PFSK-1 (cell line): ENCODE measurements at regions not wholly inside any gene's neighbourhood (a gene's known extent, or its start where the extent isn't known, plus 50 kb on each side); places are given as distances from the start of the nearest gene placed in this dataset.

Experiments
- FOXP2 ChIP-seq: optimal IDR thresholded peaks from 2 replicates; pipeline ENCODE3; 2011; ENCODE audit warnings: borderline replicate concordance, control low read depth, inconsistent platforms; ENCODE audit not compliant: insufficient read depth; ENCODE audit errors: extremely low read length, extremely low read depth
- POLR2AphosphoS5 ChIP-seq: IDR thresholded peaks from 2 replicates; pipeline ENCODE4 v1.6.1; 2012; ENCODE audit warnings: low read depth, mild to moderate bottlenecking, control low read depth, low read length, moderate library complexity
- REST ChIP-seq, 2 experiments: IDR thresholded peaks; 2 replicates each; pipeline versions ENCODE4 v1.6.1 to v1.8.0; 2011 to 2012; ENCODE audit warnings: low read depth in 2 of 2, low read length in 2 of 2, control low read depth in 1 of 2, inconsistent platforms in 1 of 2, mild to moderate bottlenecking in 1 of 2, moderate library complexity in 1 of 2; ENCODE audit not compliant: insufficient read depth in 1 of 2
- SIN3A ChIP-seq: IDR thresholded peaks from 2 replicates; pipeline ENCODE4 v1.6.1; 2012; ENCODE audit warnings: mild to moderate bottlenecking, low read length, moderate library complexity, borderline replicate concordance; ENCODE audit not compliant: insufficient read depth
- TAF1 ChIP-seq: IDR thresholded peaks from 2 replicates; pipeline ENCODE4 v1.6.1; 2012; ENCODE audit warnings: low read length, control low read depth, borderline replicate concordance; ENCODE audit not compliant: insufficient read depth

GRCh38 chr5:57804505-57804904 lies 321.9 kb upstream of the ACTBL2 start:
- TF ChIP-seq FOXP2 (no peak), SIN3A (no peak), POLR2AphosphoS5 (no peak), TAF1 (no peak), REST (IDR thresholded peaks at IDR 0.05; ENCODE audit: insufficient read depth in 1 of 2, low read depth in 2 of 2, low read length in 2 of 2) (no peak)

- no peak for TF ChIP-seq REST (IDR thresholded peaks at IDR 0.05; ENCODE audit: insufficient read depth in 1 of 2, low read depth in 2 of 2, low read length in 2 of 2)
- no peak for TF ChIP-seq TAF1
These were observed 321.4 kb upstream of the ACTBL2 start for GRCh38 chr5:57804007-57804444.

- no peak for TF ChIP-seq REST (IDR thresholded peaks at IDR 0.05; ENCODE audit: insufficient read depth in 1 of 2, low read depth in 2 of 2, low read length in 2 of 2)
- no peak for TF ChIP-seq SIN3A
- no peak for TF ChIP-seq TAF1
- no peak for TF ChIP-seq POLR2AphosphoS5
- no peak for TF ChIP-seq FOXP2
These were observed 319.5 kb upstream of the ACTBL2 start for GRCh38 chr5:57802131-57802530.

- TF ChIP-seq REST (IDR thresholded peaks at IDR 0.05; ENCODE audit: insufficient read depth in 1 of 2, low read depth in 2 of 2, low read length in 2 of 2) (no peak), TAF1 (no peak), FOXP2 (no peak), POLR2AphosphoS5 (no peak)
These were observed 312.6 kb upstream of the ACTBL2 start for GRCh38 chr5:57795203-57795602.

- TF ChIP-seq POLR2AphosphoS5, result no peak
- TF ChIP-seq SIN3A, result no peak
- TF ChIP-seq FOXP2, result no peak
- TF ChIP-seq TAF1, result no peak
- TF ChIP-seq REST (IDR thresholded peaks at IDR 0.05; ENCODE audit: insufficient read depth in 1 of 2, low read depth in 2 of 2, low read length in 2 of 2), result no peak
These were observed 309.3 kb upstream of the ACTBL2 start for GRCh38 chr5:57791875-57792274.
